ENCODE measurements at regions not wholly inside any gene's neighbourhood (a gene's known extent, or its start where the extent isn't known, plus 50 kb on each side); places are given as distances from the start of the nearest gene placed in this dataset.

DNA sequence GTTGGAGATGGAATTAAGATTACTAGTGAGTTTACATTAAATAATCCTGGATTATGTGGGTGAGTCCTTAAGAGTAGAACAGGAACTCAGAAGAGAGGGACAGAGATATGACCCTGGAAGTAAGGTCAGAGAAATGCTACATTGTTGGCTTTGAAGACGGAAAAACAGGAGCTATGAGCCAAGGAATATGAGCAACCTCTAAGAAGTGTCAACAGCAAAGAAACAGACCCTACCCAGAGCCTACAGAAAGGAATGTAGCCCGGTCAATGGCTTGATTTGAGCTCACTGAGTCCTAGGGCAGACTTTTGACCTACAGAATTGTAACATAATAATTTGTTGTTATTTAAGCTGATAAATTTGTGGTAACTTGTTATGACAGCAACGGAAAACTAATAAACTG, 304.9 kb downstream of the IPMK start:
- 53 to 63% methylated on average over 3 of the region's 3 CpGs for WGBS, 2 donors
- H3K9me3 ChIP-seq: no peaks in the 10 kb centered on the region

DNA sequence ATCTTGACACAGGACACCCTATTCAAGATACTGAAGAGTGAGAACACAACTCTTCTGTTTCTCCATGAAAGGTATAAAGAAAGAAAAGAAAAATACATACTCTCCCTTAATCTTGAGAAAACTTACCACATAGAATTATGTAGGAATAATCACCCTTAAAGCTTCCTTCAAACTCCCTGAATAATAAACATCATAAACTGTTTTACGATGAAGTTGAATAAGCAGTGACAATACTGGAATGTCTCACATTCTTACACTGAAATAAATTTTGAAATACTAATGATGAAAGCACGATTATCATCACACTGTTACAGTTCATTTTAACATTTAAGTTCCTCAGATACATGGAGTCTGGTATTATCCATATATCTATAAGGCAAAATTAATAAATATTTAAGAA, 306.2 kb downstream of the IPMK start:
- DNase-seq (ENCODE audit: low spot score in 2 of 2): no peak
- TF ChIP-seq EP300 (IDR thresholded peaks at IDR 0.05) (no peak), POLR2A (IDR thresholded peaks at IDR 0.05) (no peak)
- TF ChIP-seq, protein P1, sequence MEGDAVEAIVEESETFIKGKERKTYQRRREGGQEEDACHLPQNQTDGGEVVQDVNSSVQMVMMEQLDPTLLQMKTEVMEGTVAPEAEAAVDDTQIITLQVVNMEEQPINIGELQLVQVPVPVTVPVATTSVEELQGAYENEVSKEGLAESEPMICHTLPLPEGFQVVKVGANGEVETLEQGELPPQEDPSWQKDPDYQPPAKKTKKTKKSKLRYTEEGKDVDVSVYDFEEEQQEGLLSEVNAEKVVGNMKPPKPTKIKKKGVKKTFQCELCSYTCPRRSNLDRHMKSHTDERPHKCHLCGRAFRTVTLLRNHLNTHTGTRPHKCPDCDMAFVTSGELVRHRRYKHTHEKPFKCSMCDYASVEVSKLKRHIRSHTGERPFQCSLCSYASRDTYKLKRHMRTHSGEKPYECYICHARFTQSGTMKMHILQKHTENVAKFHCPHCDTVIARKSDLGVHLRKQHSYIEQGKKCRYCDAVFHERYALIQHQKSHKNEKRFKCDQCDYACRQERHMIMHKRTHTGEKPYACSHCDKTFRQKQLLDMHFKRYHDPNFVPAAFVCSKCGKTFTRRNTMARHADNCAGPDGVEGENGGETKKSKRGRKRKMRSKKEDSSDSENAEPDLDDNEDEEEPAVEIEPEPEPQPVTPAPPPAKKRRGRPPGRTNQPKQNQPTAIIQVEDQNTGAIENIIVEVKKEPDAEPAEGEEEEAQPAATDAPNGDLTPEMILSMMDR (IDR thresholded peaks at IDR 0.05): no peak
- no peaks in the 10 kb centered on the region for H3K36me3 ChIP-seq
- no peak overlapping the region for H3K27ac ChIP-seq
- no peaks in the 10 kb centered on the region for H3K27me3 ChIP-seq
- 61 to 62% methylated on average over 2 of the region's 2 CpGs for WGBS, 2 donors
- H3K9me3 ChIP-seq: no peaks in the 10 kb centered on the region
- no peaks in the 10 kb centered on the region for H3K4me1 ChIP-seq
- H3K4me3 ChIP-seq: no peak overlapping the region

More for the DNA sequence above, 304.9 kb downstream of the IPMK start:
- Histone ChIP-seq H3K27ac (no peak overlapping the region), H3K4me1 (no peaks in the 10 kb centered on the region), H3K36me3 (no peaks in the 10 kb centered on the region), H3K27me3 (no peaks in the 10 kb centered on the region), H3K4me3 (no peak overlapping the region)
- no peak for DNase-seq (ENCODE audit: low spot score in 2 of 2)
- TF ChIP-seq EP300 (IDR thresholded peaks at IDR 0.05) (no peak), POLR2A (IDR thresholded peaks at IDR 0.05) (no peak)
- TF ChIP-seq, protein P1 (IDR thresholded peaks at IDR 0.05): no peak

DNA sequence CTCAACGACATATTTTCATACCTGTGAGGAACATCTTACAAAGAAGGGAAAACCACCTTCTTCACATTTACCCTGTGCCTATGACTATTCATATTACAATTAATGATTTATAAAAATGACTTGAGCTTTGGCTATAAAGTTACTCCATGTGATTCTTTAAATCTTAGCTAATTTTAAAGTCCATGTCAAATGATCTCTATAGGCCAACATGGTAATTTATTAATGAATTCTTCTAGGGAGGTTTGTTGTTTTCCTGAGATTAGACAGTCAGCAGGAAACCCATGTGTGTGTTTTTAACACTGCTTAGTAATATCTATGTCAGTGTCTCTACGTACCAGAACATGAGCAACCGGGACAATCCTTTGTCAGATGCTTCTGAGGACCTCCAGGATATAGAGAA, 307.3 kb downstream of the IPMK start:
- H3K4me3 ChIP-seq: no peak overlapping the region
- TF ChIP-seq EP300 (IDR thresholded peaks at IDR 0.05) (no peak), POLR2A (IDR thresholded peaks at IDR 0.05) (no peak)
- TF ChIP-seq, protein P1 (IDR thresholded peaks at IDR 0.05): no peak
- no peaks in the 10 kb centered on the region for H3K9me3 ChIP-seq
- 41 to 51% methylated on average over 3 of the region's 3 CpGs for WGBS, 2 donors
- H3K36me3 ChIP-seq: no peaks in the 10 kb centered on the region
- H3K27ac ChIP-seq: no peak overlapping the region
- H3K27me3 ChIP-seq: no peaks in the 10 kb centered on the region
- no peak for DNase-seq (ENCODE audit: low spot score in 2 of 2)
- H3K4me1 ChIP-seq: no peaks in the 10 kb centered on the region

DNA sequence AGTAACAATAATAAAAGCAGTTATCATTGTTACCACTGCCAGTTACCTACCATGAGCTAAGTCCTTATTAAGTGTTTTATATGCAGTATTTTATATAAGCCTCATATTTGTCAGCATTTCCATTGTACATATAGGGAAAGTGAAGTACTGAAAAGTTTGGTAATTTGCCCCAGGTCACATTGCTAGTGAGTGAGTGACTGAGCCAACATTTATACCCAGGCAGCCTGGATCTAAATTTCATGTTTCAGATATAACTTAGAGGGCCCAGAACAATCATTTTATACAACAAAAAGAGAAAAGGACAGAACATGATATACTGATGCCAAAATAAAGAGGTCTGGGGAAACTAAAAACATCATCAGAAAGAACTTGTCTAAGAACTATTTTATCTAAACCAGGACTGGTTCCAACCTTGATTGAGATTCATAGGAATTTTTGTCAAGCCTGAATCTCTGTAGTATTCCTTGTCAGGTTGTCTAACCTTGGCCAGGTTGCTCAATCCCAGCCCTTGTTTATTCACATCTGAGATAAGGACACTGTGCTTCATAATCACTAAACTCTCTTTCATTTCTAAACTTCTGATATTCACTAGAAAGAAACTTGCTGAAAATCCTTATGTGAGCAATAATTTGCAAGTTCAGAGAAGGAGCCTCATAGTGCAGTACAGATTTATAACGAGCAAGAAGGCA, 308.2 kb downstream of the IPMK start:
- Histone ChIP-seq H3K4me3 (no peak overlapping the region), H3K27me3 (no peaks in the 10 kb centered on the region), H3K36me3 (no peaks in the 10 kb centered on the region), H3K4me1 (no peaks in the 10 kb centered on the region), H3K9me3 (no peaks in the 10 kb centered on the region), H3K27ac (no peak overlapping the region)
- no peak for TF ChIP-seq EP300 (IDR thresholded peaks at IDR 0.05)
- TF ChIP-seq, protein P1 (IDR thresholded peaks at IDR 0.05): no peak
- TF ChIP-seq POLR2A (IDR thresholded peaks at IDR 0.05): no peak
- 37 to 47% methylated on average over 1 of the region's 1 CpG for WGBS, 2 donors
- DNase-seq (ENCODE audit: low spot score in 2 of 2): no peak

DNA sequence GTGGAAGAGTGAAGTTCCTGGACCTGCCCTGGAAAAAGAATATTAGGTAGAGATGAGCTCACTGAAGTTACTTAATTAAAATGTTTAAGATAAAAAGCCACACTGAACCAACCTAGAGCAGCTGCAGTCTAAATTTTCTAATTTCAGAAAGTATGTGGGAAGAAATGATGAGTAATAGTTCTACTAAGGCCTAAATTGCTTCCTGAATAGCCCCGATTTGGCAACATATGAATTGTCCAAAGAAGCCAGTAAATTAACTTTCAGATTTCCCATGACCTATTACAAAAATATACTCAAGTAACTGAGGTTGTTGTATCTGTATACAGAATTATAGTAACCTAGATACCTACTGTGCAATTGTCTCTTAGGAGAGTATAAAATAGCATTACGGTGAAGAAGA, 312.6 kb downstream of the IPMK start:
- Histone ChIP-seq H3K36me3 (no peaks in the 10 kb centered on the region), H3K4me1 (no peaks in the 10 kb centered on the region), H3K27me3 (no peaks in the 10 kb centered on the region), H3K27ac (no peak overlapping the region), H3K9me3 (no peaks in the 10 kb centered on the region), H3K4me3 (no peak overlapping the region)
- no peak for DNase-seq (ENCODE audit: low spot score in 2 of 2)
- TF ChIP-seq, protein P1 (IDR thresholded peaks at IDR 0.05): no peak
- TF ChIP-seq POLR2A (IDR thresholded peaks at IDR 0.05) (no peak), EP300 (IDR thresholded peaks at IDR 0.05) (no peak)
- WGBS, 2 donors: 63 to 71% methylated on average over 2 of the region's 2 CpGs

Measured in tibial nerve (tissue), 4 donors.